ENCODE measurements at regions not wholly inside any gene's neighbourhood (a gene's known extent, or its start where the extent isn't known, plus 50 kb on each side); places are given as distances from the start of the nearest gene placed in this dataset.

- Mint-ChIP-seq H3K4me1 (ENCODE audit: unreplicated experiment) (peaks cover 29% of the 10 kb centered on the region), H3K36me3 (ENCODE audit: low read depth, unreplicated experiment) (no peaks in the 10 kb centered on the region), H3K27me3 (ENCODE audit: unreplicated experiment) (no peaks in the 10 kb centered on the region), H3K27ac (ENCODE audit: unreplicated experiment) (peak overlapping the region; percentile 82), H3K4me3 (ENCODE audit: unreplicated experiment) (no peak overlapping the region), H3K9me3 (ENCODE audit: unreplicated experiment) (no peaks in the 10 kb centered on the region)
- TF ChIP-seq, protein P1, sequence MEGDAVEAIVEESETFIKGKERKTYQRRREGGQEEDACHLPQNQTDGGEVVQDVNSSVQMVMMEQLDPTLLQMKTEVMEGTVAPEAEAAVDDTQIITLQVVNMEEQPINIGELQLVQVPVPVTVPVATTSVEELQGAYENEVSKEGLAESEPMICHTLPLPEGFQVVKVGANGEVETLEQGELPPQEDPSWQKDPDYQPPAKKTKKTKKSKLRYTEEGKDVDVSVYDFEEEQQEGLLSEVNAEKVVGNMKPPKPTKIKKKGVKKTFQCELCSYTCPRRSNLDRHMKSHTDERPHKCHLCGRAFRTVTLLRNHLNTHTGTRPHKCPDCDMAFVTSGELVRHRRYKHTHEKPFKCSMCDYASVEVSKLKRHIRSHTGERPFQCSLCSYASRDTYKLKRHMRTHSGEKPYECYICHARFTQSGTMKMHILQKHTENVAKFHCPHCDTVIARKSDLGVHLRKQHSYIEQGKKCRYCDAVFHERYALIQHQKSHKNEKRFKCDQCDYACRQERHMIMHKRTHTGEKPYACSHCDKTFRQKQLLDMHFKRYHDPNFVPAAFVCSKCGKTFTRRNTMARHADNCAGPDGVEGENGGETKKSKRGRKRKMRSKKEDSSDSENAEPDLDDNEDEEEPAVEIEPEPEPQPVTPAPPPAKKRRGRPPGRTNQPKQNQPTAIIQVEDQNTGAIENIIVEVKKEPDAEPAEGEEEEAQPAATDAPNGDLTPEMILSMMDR (IDR thresholded peaks at IDR 0.05; ENCODE audit: unreplicated experiment) = no peak
- DNase-seq (ENCODE audit: low spot score) = no peak
Measured at GRCh38 chr5:16995372-16995771, 59.3 kb upstream of the MYO10 start.

DNA sequence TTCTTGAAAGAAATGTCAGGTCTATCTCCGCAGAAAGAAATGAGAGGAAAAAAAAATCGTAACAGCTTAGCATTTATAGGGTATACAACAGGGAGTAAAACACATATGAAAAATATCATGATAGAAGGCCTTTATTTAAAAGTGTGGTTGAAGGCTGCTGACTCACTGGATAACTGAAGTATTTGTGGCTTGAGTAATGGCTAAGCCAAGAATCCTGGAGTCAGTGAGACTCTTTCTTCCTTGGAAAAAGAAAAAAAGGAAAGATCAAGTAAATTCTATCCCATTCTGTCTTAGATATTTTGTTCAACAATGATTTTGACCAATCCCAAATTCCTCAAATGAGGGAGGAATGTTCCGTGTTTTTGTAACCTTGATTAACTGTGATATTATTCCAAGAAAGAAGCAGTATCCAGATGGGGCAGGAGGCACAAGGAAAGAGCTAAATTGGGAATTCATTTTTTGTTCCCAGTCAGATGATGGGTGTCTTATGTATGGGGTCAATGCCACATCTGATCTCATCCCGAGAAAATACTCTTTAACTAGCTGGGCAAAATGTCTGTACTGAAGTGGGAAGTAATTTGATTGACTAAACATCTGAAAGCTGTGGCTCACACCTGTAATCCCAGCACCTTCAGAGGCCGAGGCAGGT lies 64.3 kb upstream of the MYO10 start:
- TF ChIP-seq, protein P1 (IDR thresholded peaks at IDR 0.05; ENCODE audit: unreplicated experiment) = no peak
- no peaks in the 10 kb centered on the region for H3K9me3 Mint-ChIP-seq (ENCODE audit: unreplicated experiment)

GRCh38 chr5:17001428-17001827 lies 65.3 kb upstream of the MYO10 start:
- Mint-ChIP-seq H3K4me3 (ENCODE audit: unreplicated experiment) (no peak overlapping the region), H3K4me1 (ENCODE audit: unreplicated experiment) (no peaks in the 10 kb centered on the region), H3K27ac (ENCODE audit: unreplicated experiment) (no peak overlapping the region), H3K27me3 (ENCODE audit: unreplicated experiment) (no peaks in the 10 kb centered on the region), H3K36me3 (ENCODE audit: low read depth, unreplicated experiment) (no peaks in the 10 kb centered on the region), H3K9me3 (ENCODE audit: unreplicated experiment) (no peaks in the 10 kb centered on the region)
- TF ChIP-seq, protein P1 (IDR thresholded peaks at IDR 0.05; ENCODE audit: unreplicated experiment) = no peak
- no peak for DNase-seq (ENCODE audit: low spot score)

More for the DNA sequence above, 64.3 kb upstream of the MYO10 start:
- H3K27me3 Mint-ChIP-seq (ENCODE audit: unreplicated experiment) = no peaks in the 10 kb centered on the region
- peaks cover 2% of the 10 kb centered on the region for H3K4me1 Mint-ChIP-seq (ENCODE audit: unreplicated experiment)
- no peak overlapping the region for H3K27ac Mint-ChIP-seq (ENCODE audit: unreplicated experiment)
- no peak for DNase-seq (ENCODE audit: low spot score)
- no peaks in the 10 kb centered on the region for H3K36me3 Mint-ChIP-seq (ENCODE audit: low read depth, unreplicated experiment)
- H3K4me3 Mint-ChIP-seq (ENCODE audit: unreplicated experiment) = no peak overlapping the region

- H3K9me3 Mint-ChIP-seq (ENCODE audit: unreplicated experiment) = no peaks in the 10 kb centered on the region
Measured at GRCh38 chr5:17004441-17005106, 68.5 kb upstream of the MYO10 start.

More at GRCh38 chr5:17004441-17005106, 68.5 kb upstream of the MYO10 start:
- Mint-ChIP-seq H3K4me3 (ENCODE audit: unreplicated experiment) (no peak overlapping the region), H3K27me3 (ENCODE audit: unreplicated experiment) (no peaks in the 10 kb centered on the region), H3K36me3 (ENCODE audit: low read depth, unreplicated experiment) (no peaks in the 10 kb centered on the region), H3K4me1 (ENCODE audit: unreplicated experiment) (no peaks in the 10 kb centered on the region), H3K27ac (ENCODE audit: unreplicated experiment) (no peak overlapping the region)
- DNase-seq (ENCODE audit: low spot score) = no peak
- TF ChIP-seq, protein P1 (IDR thresholded peaks at IDR 0.05; ENCODE audit: unreplicated experiment) = no peak
